ENCODE measurements at regions not wholly inside any gene's neighbourhood (a gene's known extent, or its start where the extent isn't known, plus 50 kb on each side); places are given as distances from the start of the nearest gene placed in this dataset.

DNA sequence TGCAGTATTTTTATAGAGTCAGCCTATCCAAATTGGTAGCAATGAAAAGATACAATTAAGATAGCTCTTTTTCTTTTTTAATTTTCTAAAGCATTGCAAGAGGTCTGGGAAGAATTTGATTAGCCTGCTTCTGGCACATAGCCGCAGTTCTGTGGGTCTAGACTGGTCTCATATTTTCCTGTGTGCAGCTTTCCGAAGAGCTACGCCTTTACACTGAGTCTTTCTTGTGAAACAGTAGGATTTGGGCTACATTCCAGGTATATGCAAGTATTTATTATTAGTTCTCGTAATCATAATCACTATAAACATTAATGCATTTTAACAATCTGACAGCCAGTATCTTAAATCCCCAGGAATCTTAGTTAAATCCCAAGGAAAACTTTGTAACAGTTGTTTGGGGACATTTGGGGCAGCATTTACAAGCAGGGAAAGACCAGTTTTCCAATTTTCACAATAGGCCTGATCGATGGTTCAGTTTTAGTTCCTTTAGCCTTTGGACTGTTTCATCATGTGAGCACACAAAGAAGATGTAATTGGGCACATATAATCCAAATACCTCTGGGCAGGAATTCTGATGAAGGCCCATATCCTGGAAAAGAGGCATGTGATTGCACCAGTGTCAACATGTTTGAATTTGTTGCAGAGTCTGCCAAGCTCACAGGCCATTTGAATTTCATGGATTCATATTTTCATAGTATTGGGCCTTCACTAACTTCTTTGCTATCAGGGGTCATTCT is 287.3 kb downstream of the INHBA start:
- no peak for TF ChIP-seq CTCF (IDR thresholded peaks at IDR 0.05)
- no peak for TF ChIP-seq POLR2A (IDR thresholded peaks at IDR 0.05)
- no peak for TF ChIP-seq EP300 (IDR thresholded peaks at IDR 0.05)
